ENCODE measurements at regions not wholly inside any gene's neighbourhood (a gene's known extent, or its start where the extent isn't known, plus 50 kb on each side); places are given as distances from the start of the nearest gene placed in this dataset.

GRCh38 chr3:177749836-177750235, 552.6 kb upstream of the TBL1XR1 start:
- TF ChIP-seq CTCF (IDR thresholded peaks at IDR 0.05; ENCODE audit: low read depth, low read length, missing control alignments), result no peak
- DNase-seq (ENCODE audit: low read depth), result no peak
- no peak overlapping the region for H3K4me3 ChIP-seq (ENCODE audit: low read depth, low read length)

- no peak overlapping the region for H3K4me3 ChIP-seq (ENCODE audit: low read depth, low read length)
- no peak for TF ChIP-seq CTCF (IDR thresholded peaks at IDR 0.05; ENCODE audit: low read depth, low read length, missing control alignments)
- no peak for DNase-seq (ENCODE audit: low read depth)
Measured at GRCh38 chr3:177750436-177750835, 553.2 kb upstream of the TBL1XR1 start.

- DNase-seq (ENCODE audit: low read depth), result peak; percentile 25
- no peak overlapping the region for H3K4me3 ChIP-seq (ENCODE audit: low read depth, low read length)
- no peak for TF ChIP-seq CTCF (IDR thresholded peaks at IDR 0.05; ENCODE audit: low read depth, low read length, missing control alignments)
Measured at GRCh38 chr3:177751770-177752169, 554.5 kb upstream of the TBL1XR1 start.

- no peak overlapping the region for H3K4me3 ChIP-seq (ENCODE audit: low read depth, low read length)
- no peak for DNase-seq (ENCODE audit: low read depth)
- no peak for TF ChIP-seq CTCF (IDR thresholded peaks at IDR 0.05; ENCODE audit: low read depth, low read length, missing control alignments)
Measured at GRCh38 chr3:177752831-177753230, 555.5 kb upstream of the TBL1XR1 start.

GRCh38 chr3:177753451-177754155, 556.3 kb upstream of the TBL1XR1 start:
- no peak for DNase-seq (ENCODE audit: low read depth)
- no peak overlapping the region for H3K4me3 ChIP-seq (ENCODE audit: low read depth, low read length)
- no peak for TF ChIP-seq CTCF (IDR thresholded peaks at IDR 0.05; ENCODE audit: low read depth, low read length, missing control alignments)

GRCh38 chr3:177754508-177754921, 557.2 kb upstream of the TBL1XR1 start:
- no peak for TF ChIP-seq CTCF (IDR thresholded peaks at IDR 0.05; ENCODE audit: low read depth, low read length, missing control alignments)
- no peak for DNase-seq (ENCODE audit: low read depth)
- H3K4me3 ChIP-seq (ENCODE audit: low read depth, low read length), result no peak overlapping the region

GRCh38 chr3:177758126-177758525, 560.8 kb upstream of the TBL1XR1 start:
- DNase-seq (ENCODE audit: low read depth), result no peak
- TF ChIP-seq CTCF (IDR thresholded peaks at IDR 0.05; ENCODE audit: low read depth, low read length, missing control alignments), result no peak
- no peak overlapping the region for H3K4me3 ChIP-seq (ENCODE audit: low read depth, low read length)

Measured in GM12864 (cell line).